Neural cell (in vitro differentiated cells): ENCODE measurements at regions not wholly inside any gene's neighbourhood (a gene's known extent, or its start where the extent isn't known, plus 50 kb on each side); places are given as distances from the start of the nearest gene placed in this dataset.

Experiments
- H2AFZ ChIP-seq: fragments of 200-600, 300-800 bp; sonication (generic), shearing (Covaris generic); 2 replicates; pipeline ENCODE4 v1.6.0; 2014; ENCODE audit warnings: low read depth, mild to moderate bottlenecking, antibody characterized with exemption, low read length, moderate library complexity
- H3F3A ChIP-seq: fragments of 200-600 bp; shearing (Covaris generic); 2 replicates; pipeline ENCODE4 v1.6.1; 2016; ENCODE audit warnings: mild to moderate bottlenecking, moderate library complexity, mixed read lengths, antibody characterized with exemption, low read length; ENCODE audit not compliant: insufficient read depth, poor library complexity, severe bottlenecking
- H3K27ac ChIP-seq: fragments of 200-600, 300-800 bp; sonication (generic), shearing (Covaris generic); 2 replicates; pipeline ENCODE4 v1.5.1; 2014; ENCODE audit warnings: mild to moderate bottlenecking, low read length, moderate library complexity
- H3K27me3 ChIP-seq: fragments of 300-800, 200-600 bp; sonication (generic), shearing (Covaris generic); 2 replicates; pipeline ENCODE4 v1.6.0; 2014; ENCODE audit warnings: mild to moderate bottlenecking, low read depth, low read length, moderate library complexity; ENCODE audit not compliant: insufficient read depth
- H3K36me3 ChIP-seq: fragments of 300-800, 200-600 bp; sonication (generic), shearing (Covaris generic); 2 replicates; pipeline ENCODE4 v1.5.1; 2014; ENCODE audit warnings: mild to moderate bottlenecking, antibody characterized with exemption, low read length, moderate library complexity; ENCODE audit not compliant: insufficient read depth
- H3K4me2 ChIP-seq: fragments of 300-800, 200-600 bp; sonication (generic), shearing (Covaris generic); 2 replicates; pipeline ENCODE4 v1.6.0; 2014; ENCODE audit warnings: mild to moderate bottlenecking, low read length
- H3K4me3 ChIP-seq: fragments of 300-800, 200-600 bp; sonication (generic), shearing (Covaris generic); 2 replicates; pipeline ENCODE4 v1.5.1; 2014; ENCODE audit warnings: mild to moderate bottlenecking, low read length, moderate library complexity
- H3K79me2 ChIP-seq: fragments of 200-600 bp; shearing (Covaris generic); replicated peaks from 2 replicates; pipeline ENCODE4 v1.6.0; 2014; ENCODE audit warnings: mild to moderate bottlenecking, low read length, moderate library complexity; ENCODE audit not compliant: insufficient read depth
- H3K9ac ChIP-seq: fragments of 300-800, 200-600 bp; sonication (generic), shearing (Covaris generic); 2 replicates; pipeline ENCODE4 v1.6.1; 2016; ENCODE audit warnings: mild to moderate bottlenecking, low read length, mixed read lengths
- H3K9me2 ChIP-seq: fragments of 200-600 bp; shearing (Covaris generic); 2 replicates; pipeline ENCODE4 v1.6.1; 2016; ENCODE audit warnings: mild to moderate bottlenecking, low read length, mixed read lengths; ENCODE audit not compliant: insufficient read depth
- H3K9me3 ChIP-seq: fragments of 200-600, 300-800 bp; sonication (generic), shearing (Covaris generic); 2 replicates; pipeline ENCODE4 v1.6.1; 2016; ENCODE audit warnings: mild to moderate bottlenecking, mixed run types, low read length, moderate library complexity, mixed read lengths
- H4K20me1 ChIP-seq: fragments of 200-600 bp; shearing (Covaris generic); 2 replicates; pipeline ENCODE4 v1.6.1; 2016; ENCODE audit warnings: mild to moderate bottlenecking, mixed run types; ENCODE audit not compliant: insufficient read depth
- EP300 ChIP-seq: fragments of 450-650 bp; conservative IDR thresholded peaks from 2 replicates; pipeline ENCODE4 v1.6.1; 2014; ENCODE audit warnings: antibody characterized with exemption, mild to moderate bottlenecking, moderate library complexity; ENCODE audit not compliant: poor library complexity, severe bottlenecking
- EZH2 ChIP-seq: fragments of 200-600, 300-800 bp; shearing (Covaris generic), sonication (generic); IDR thresholded peaks from 2 replicates; pipeline ENCODE4 v1.6.1; 2014; ENCODE audit warnings: antibody characterized with exemption, low read length, borderline replicate concordance, mild to moderate bottlenecking; ENCODE audit not compliant: insufficient read depth, poor library complexity, severe bottlenecking
- MXI1 ChIP-seq: fragments of 450-650 bp; conservative IDR thresholded peaks from 2 replicates; pipeline ENCODE4 v1.6.1; 2014; ENCODE audit warnings: antibody characterized with exemption, mild to moderate bottlenecking; ENCODE audit not compliant: poor library complexity, severe bottlenecking
- POLR2AphosphoS5 ChIP-seq: IDR thresholded peaks from 2 replicates; pipeline ENCODE4 v1.6.1; 2012
- RAD21 ChIP-seq: fragments of 450-650 bp; conservative IDR thresholded peaks from 2 replicates; pipeline ENCODE4 v1.6.1; 2014; ENCODE audit warnings: antibody characterized with exemption, mild to moderate bottlenecking, moderate library complexity
- REST ChIP-seq: IDR thresholded peaks from 2 replicates; pipeline ENCODE4 v1.6.1; 2012; ENCODE audit warnings: borderline replicate concordance
- SMC3 ChIP-seq: fragments of 450-650 bp; conservative IDR thresholded peaks from 2 replicates; pipeline ENCODE4 v1.6.1; 2014; ENCODE audit warnings: antibody characterized with exemption, mild to moderate bottlenecking, moderate library complexity; ENCODE audit not compliant: poor library complexity
- TAF1 ChIP-seq: IDR thresholded peaks from 2 replicates; pipeline ENCODE4 v1.6.1; 2012; ENCODE audit warnings: low read depth
- TF ChIP-seq, protein P1 (sequence below): fragments of 450-650 bp; IDR thresholded peaks from 2 replicates; pipeline ENCODE4 v1.5.1; 2014; ENCODE audit warnings: antibody characterized with exemption, mild to moderate bottlenecking, moderate library complexity; ENCODE audit not compliant: poor library complexity, severe bottlenecking

DNA sequence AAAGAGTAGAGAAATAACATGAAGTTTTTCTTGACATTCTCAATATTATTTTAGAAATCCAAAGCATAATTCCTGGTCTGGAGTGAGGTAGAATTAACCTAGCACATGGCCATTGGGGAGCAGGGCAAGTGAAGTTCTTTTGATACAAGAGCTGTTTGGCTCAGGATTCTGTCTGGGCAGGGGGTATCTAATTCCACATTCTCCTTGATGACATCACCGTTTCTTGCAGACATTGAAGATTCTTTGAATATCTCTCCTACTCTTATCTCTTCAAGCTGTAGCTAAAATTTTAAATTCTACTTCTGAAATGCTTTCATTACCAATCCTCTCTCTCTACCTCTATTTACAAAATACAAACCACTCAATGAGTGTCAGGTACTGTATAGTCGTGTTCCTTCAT, 138.2 kb upstream of the TENM4 start:
- Histone ChIP-seq H3K9me2 (no peaks in the 10 kb centered on the region), H4K20me1 (no peaks in the 10 kb centered on the region), H3K4me3 (no peak overlapping the region), H3K9me3 (no peaks in the 10 kb centered on the region), H3K79me2 (no peaks in the 10 kb centered on the region), H2AFZ (no peak overlapping the region), H3K4me2 (no peak overlapping the region), H3K27ac (no peak overlapping the region), H3K9ac (no peak overlapping the region), H3F3A (no peaks in the 10 kb centered on the region), H3K27me3 (no peaks in the 10 kb centered on the region), H3K36me3 (no peaks in the 10 kb centered on the region)
- no peak for TF ChIP-seq MXI1
- TF ChIP-seq EP300 = no peak
- no peak for TF ChIP-seq SMC3
- no peak for TF ChIP-seq RAD21
- TF ChIP-seq, protein P1, sequence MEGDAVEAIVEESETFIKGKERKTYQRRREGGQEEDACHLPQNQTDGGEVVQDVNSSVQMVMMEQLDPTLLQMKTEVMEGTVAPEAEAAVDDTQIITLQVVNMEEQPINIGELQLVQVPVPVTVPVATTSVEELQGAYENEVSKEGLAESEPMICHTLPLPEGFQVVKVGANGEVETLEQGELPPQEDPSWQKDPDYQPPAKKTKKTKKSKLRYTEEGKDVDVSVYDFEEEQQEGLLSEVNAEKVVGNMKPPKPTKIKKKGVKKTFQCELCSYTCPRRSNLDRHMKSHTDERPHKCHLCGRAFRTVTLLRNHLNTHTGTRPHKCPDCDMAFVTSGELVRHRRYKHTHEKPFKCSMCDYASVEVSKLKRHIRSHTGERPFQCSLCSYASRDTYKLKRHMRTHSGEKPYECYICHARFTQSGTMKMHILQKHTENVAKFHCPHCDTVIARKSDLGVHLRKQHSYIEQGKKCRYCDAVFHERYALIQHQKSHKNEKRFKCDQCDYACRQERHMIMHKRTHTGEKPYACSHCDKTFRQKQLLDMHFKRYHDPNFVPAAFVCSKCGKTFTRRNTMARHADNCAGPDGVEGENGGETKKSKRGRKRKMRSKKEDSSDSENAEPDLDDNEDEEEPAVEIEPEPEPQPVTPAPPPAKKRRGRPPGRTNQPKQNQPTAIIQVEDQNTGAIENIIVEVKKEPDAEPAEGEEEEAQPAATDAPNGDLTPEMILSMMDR = no peak
- TF ChIP-seq REST = no peak

DNA sequence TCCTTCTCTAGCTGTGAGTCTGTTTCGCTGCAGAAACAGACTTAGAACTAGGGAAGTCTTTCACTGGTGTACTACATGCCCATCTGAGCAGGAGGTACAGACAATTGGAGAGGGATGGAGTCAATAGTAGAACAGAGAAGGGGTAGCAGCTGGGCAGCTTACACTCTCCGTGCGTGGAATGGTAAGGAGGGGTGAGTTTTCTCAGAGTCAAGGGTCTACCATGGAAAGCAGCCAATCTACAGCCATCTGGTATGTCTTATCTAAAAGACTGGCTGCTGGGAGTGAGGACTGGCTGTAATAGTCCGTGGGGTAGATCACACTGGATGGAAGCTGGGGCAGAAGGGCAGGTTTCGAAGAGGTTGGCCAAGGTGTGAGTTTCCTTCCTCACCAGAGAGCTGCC, 137.3 kb upstream of the TENM4 start:
- TF ChIP-seq, protein P1 = no peak
- TF ChIP-seq POLR2AphosphoS5 (no peak), RAD21 (no peak), MXI1 (no peak), SMC3 (no peak), REST (no peak), TAF1 (no peak), EP300 (no peak), EZH2 (no peak)
- H3K9ac ChIP-seq = no peak overlapping the region
- no peaks in the 10 kb centered on the region for H3K9me3 ChIP-seq
- H3K79me2 ChIP-seq = no peaks in the 10 kb centered on the region
- no peak overlapping the region for H3K4me2 ChIP-seq
- H3K4me3 ChIP-seq = no peak overlapping the region
- no peaks in the 10 kb centered on the region for H3F3A ChIP-seq
- H4K20me1 ChIP-seq = no peaks in the 10 kb centered on the region
- no peaks in the 10 kb centered on the region for H3K36me3 ChIP-seq
- H3K9me2 ChIP-seq = no peaks in the 10 kb centered on the region
- H3K27me3 ChIP-seq = no peaks in the 10 kb centered on the region
- no peak overlapping the region for H3K27ac ChIP-seq
- no peak overlapping the region for H2AFZ ChIP-seq
